GM03348 (cell line): ENCODE measurements at regions not wholly inside any gene's neighbourhood (a gene's known extent, or its start where the extent isn't known, plus 50 kb on each side); places are given as distances from the start of the nearest gene placed in this dataset.

Experiments used
- DNase-seq: peaks from one replicate; pipeline ENCODE4 v3.0.0; 2012; ENCODE audit warnings: low spot score

- peak; percentile 97 for DNase-seq
Observed at GRCh38 chrX:2608638-2609430, 82.3 kb upstream of the CD99 start.

- no peak for DNase-seq
Observed at GRCh38 chrX:2607113-2607512, 84.0 kb upstream of the CD99 start.

- no peak for DNase-seq
Observed at GRCh38 chrX:2600564-2600963, 90.5 kb upstream of the CD99 start.

GRCh38 chrX:2596555-2597255 is 94.4 kb upstream of the CD99 start:
- no peak for DNase-seq

- DNase-seq = no peak
Observed at GRCh38 chrX:2596045-2596444, 95.0 kb upstream of the CD99 start.

GRCh38 chrX:2595258-2595657 is 94.5 kb upstream of the DHRSX start:
- DNase-seq = peak; percentile 43

- no peak for DNase-seq
Observed at GRCh38 chrX:2594491-2594890, 93.7 kb upstream of the DHRSX start.

GRCh38 chrX:2592279-2592678 is 91.5 kb upstream of the DHRSX start:
- no peak for DNase-seq

GRCh38 chrX:2589186-2590020 is 88.6 kb upstream of the DHRSX start:
- DNase-seq = peak; percentile 46

- DNase-seq = no peak
Observed at GRCh38 chrX:2588049-2588448, 87.3 kb upstream of the DHRSX start.

- no peak for DNase-seq
Observed at GRCh38 chrX:2587146-2587545, 86.4 kb upstream of the DHRSX start.

GRCh38 chrX:2585158-2585470 is 84.3 kb upstream of the DHRSX start:
- no peak for DNase-seq

GRCh38 chrX:2584251-2585157 is 83.7 kb upstream of the DHRSX start:
- no peak for DNase-seq

GRCh38 chrX:2583194-2584162 is 82.7 kb upstream of the DHRSX start:
- DNase-seq = no peak

- DNase-seq = no peak
Observed at GRCh38 chrX:2582667-2583066, 81.9 kb upstream of the DHRSX start.

GRCh38 chrX:2581296-2581695 is 80.5 kb upstream of the DHRSX start:
- no peak for DNase-seq

GRCh38 chrX:2578864-2579263 is 78.1 kb upstream of the DHRSX start:
- DNase-seq = no peak

GRCh38 chrX:2577844-2578466 is 77.2 kb upstream of the DHRSX start:
- no peak for DNase-seq

GRCh38 chrX:2576793-2577192 is 76.0 kb upstream of the DHRSX start:
- no peak for DNase-seq

GRCh38 chrX:2574271-2574670 is 73.5 kb upstream of the DHRSX start:
- no peak for DNase-seq
